Heart left ventricle (tissue), 13 donors: ENCODE measurements at regions not wholly inside any gene's neighbourhood (a gene's known extent, or its start where the extent isn't known, plus 50 kb on each side); places are given as distances from the start of the nearest gene placed in this dataset.

Experiments
- CTCF ChIP-seq, 12 donors: fragments of 200-600 bp; sonication (generic) in 4 of 12; IDR thresholded peaks; one replicate each; pipeline versions ENCODE4 v1.5.0 to v1.8.0; 2018 to 2022; ENCODE audit warnings: antibody characterized with exemption in 12 of 12, mild to moderate bottlenecking in 5 of 12
- POLR2A ChIP-seq, 2 donors: fragments of 450-650 bp; IDR thresholded peaks; one replicate each; pipeline ENCODE4 v1.6.1; 2017; ENCODE audit warnings: antibody characterized with exemption in 2 of 2, mild to moderate bottlenecking in 2 of 2, moderate library complexity in 2 of 2
- donor health status: ischemic (EF 13 %, LVEDD 7.1; RV severe dilation, severe dysfunction).
- donor health status: DM: no; HTN: yes; CAD: no.
- donor health status: DM: no; HTN: no; CAD: no.
- donor health status: ischemic (EF 25% LVEDD 6.9; RV normal size, moderate dysfunction).
- donor health status: ischemic (EF 25% LVEDD 5.7; RV mildly dilated, moderate dysfunction).
- donor health status: ischemic (EF 35%, LVEDD 5.7; RV mildly dilated, moderate dysfunction).
- donor health status: nonischemic (EF 11% LVEDD 7.7; RV severe dilation, severe dysfunction).
- donor health status: DM: yes; HTN: yes; CAD: no.
- donor health status: PGD.
- donor health status: ischemic (EF 29% LVEDD 5.4; RV normal size, mild dysfunction).
- donor health status: nonischemic (EF 23%, LVEDD 6.1; RV moderate dilation, normal function).

- TF ChIP-seq POLR2A (IDR thresholded peaks at IDR 0.05), result no peak
- TF ChIP-seq CTCF (IDR thresholded peaks at IDR 0.05), result no peak
Measured at GRCh38 chr2:6069381-6069780, 377.2 kb downstream of the SOX11 start.
